ENCODE measurements at regions not wholly inside any gene's neighbourhood (a gene's known extent, or its start where the extent isn't known, plus 50 kb on each side); places are given as distances from the start of the nearest gene placed in this dataset.

- no peak for TF ChIP-seq CTCF (IDR thresholded peaks at IDR 0.05)
- Histone ChIP-seq H3K27me3 (no peaks in the 10 kb centered on the region), H3K36me3 (no peaks in the 10 kb centered on the region), H3K27ac (no peak overlapping the region), H3K9me3 (no peaks in the 10 kb centered on the region), H3K4me3 (no peak overlapping the region), H3K4me1 (no peaks in the 10 kb centered on the region)
- no peak for ATAC-seq
- no peak for FAIRE-seq
- intact Hi-C loops (cut with DNase I) = no loop called here
- no peak for DNase-seq
Observed at GRCh38 chr3:167920747-167921146, 175.0 kb downstream of the GOLIM4 start.

DNA sequence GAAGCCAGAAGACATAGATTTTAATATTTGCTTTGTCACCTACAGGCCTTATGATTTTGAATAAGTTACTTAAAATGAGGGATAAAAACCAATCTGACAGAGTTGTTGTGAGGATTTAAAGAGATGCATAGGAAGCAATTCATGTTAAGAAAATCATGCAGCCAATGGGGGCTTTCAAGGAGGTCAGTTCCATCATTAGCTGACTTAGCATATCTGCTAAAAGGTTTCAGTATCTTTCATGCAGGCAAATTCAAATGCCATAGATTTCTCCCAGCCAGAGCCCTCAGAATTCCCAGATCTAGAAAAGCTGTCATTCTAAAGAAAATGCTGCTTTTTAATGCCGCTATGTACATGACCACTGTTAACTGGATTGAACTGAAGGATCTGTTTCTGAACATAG lies 176.1 kb downstream of the GOLIM4 start:
- FAIRE-seq (no peak), DNase-seq (no peak), ATAC-seq (no peak)
- H3K4me3 ChIP-seq = no peak overlapping the region
- intact Hi-C loops (cut with DNase I) = no loop called here
- H3K4me1 ChIP-seq = no peaks in the 10 kb centered on the region
- 95% methylated on average over 1 of the region's 1 CpG for WGBS, 2 donors
- no peaks in the 10 kb centered on the region for H3K27me3 ChIP-seq
- no peak for TF ChIP-seq CTCF (IDR thresholded peaks at IDR 0.05)
- no peak overlapping the region for H3K27ac ChIP-seq
- no peaks in the 10 kb centered on the region for H3K36me3 ChIP-seq
- H3K9me3 ChIP-seq = no peaks in the 10 kb centered on the region

GRCh38 chr3:167918686-167919085 lies 177.0 kb downstream of the GOLIM4 start:
- H3K4me3 ChIP-seq = no peak overlapping the region
- H3K27me3 ChIP-seq = no peaks in the 10 kb centered on the region
- H3K27ac ChIP-seq = no peak overlapping the region
- H3K9me3 ChIP-seq = no peaks in the 10 kb centered on the region
- FAIRE-seq = no peak
- no peak for DNase-seq
- WGBS, 2 donors = 74 to 81% methylated on average over 2 of the region's 2 CpGs
- no peaks in the 10 kb centered on the region for H3K36me3 ChIP-seq
- intact Hi-C loops (cut with DNase I) = no loop called here
- no peak for ATAC-seq
- H3K4me1 ChIP-seq = no peaks in the 10 kb centered on the region
- TF ChIP-seq CTCF (IDR thresholded peaks at IDR 0.05) = no peak

DNA sequence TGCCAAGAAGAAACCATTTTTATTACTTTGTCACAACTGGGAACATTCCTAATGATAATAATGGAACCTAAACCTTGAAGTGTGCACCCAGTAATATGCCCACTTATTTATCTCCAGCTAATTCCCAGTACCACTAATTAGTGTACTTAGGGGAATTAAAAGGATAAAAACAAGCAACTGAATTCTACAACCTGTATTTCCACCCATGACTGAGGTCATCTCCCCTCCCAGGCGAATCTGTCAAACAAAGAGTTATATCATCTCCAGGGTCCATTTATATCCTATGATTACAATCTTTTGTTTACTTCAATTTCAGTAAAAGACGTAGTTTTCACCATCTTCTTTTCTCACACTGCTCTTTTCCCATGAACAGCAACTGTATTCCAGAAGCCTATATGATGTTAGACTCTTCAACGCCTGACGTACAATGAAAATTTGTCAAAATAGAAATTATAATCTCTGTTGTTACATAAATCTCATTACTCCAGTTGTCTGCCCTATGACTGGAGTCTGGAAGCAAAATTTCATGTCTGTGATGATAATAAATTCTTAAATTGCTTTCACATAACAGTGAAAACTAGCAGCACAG lies 177.6 kb downstream of the GOLIM4 start:
- Histone ChIP-seq H3K36me3 (no peaks in the 10 kb centered on the region), H3K4me1 (no peaks in the 10 kb centered on the region), H3K4me3 (no peak overlapping the region), H3K27ac (no peak overlapping the region), H3K27me3 (no peaks in the 10 kb centered on the region), H3K9me3 (no peaks in the 10 kb centered on the region)
- ATAC-seq (no peak), FAIRE-seq (no peak), DNase-seq (no peak)
- 84 to 85% methylated on average over 4 of the region's 4 CpGs for WGBS, 2 donors
- no peak for TF ChIP-seq CTCF (IDR thresholded peaks at IDR 0.05)
- intact Hi-C loops (cut with DNase I) = no loop called here

- no peak overlapping the region for H3K27ac ChIP-seq
Observed at GRCh38 chr3:167913219-167913835, 177.8 kb downstream of the SERPINI1 start.

More at GRCh38 chr3:167913219-167913835, 177.8 kb downstream of the SERPINI1 start:
- peak in 1 of 4 donors; percentile 77 for ATAC-seq
- TF ChIP-seq CTCF (IDR thresholded peaks at IDR 0.05) = no peak
- intact Hi-C loops (cut with DNase I) = no loop called here
- Histone ChIP-seq H3K4me1 (no peaks in the 10 kb centered on the region), H3K9me3 (no peaks in the 10 kb centered on the region), H3K4me3 (no peak overlapping the region), H3K27me3 (no peaks in the 10 kb centered on the region), H3K36me3 (no peaks in the 10 kb centered on the region)
- peak in 1 of 6 donors; percentile 22 for DNase-seq
- 65 to 71% methylated on average over 4 of the region's 4 CpGs for WGBS, 2 donors
- no peak for FAIRE-seq

Data from pancreas (tissue), 10 donors.